ENCODE measurements at regions not wholly inside any gene's neighbourhood (a gene's known extent, or its start where the extent isn't known, plus 50 kb on each side); places are given as distances from the start of the nearest gene placed in this dataset.

- intact Hi-C loops (cut with micrococcal nuclease), result loop anchor here (1.0 kb wide), 1 partner anchor 386 kb away; no protein-coding TSS in a partner anchor
Measured at GRCh38 chr14:95608637-95609235, 73.9 kb downstream of the GLRX5 start.

More at GRCh38 chr14:95608637-95609235, 73.9 kb downstream of the GLRX5 start:
- Histone ChIP-seq H2AK5ac (ENCODE audit: low read depth, low read length) (no peak overlapping the region), H3K14ac (replicated peaks; ENCODE audit: low read depth, low read length) (no peak overlapping the region), H2AK9ac (replicated peaks; ENCODE audit: low read depth, low read length, poor library complexity) (no peak overlapping the region), H3K56ac (ENCODE audit: extremely low read depth, insufficient read depth, low read length) (no peak overlapping the region), H3K4me2 (ENCODE audit: low read depth, low read length) (no peak overlapping the region), H2BK15ac (ENCODE audit: low read depth, low read length) (no peak overlapping the region), H3K27me3 (ENCODE audit: control insufficient read depth, insufficient read depth, low read length) (peaks cover 3% of the 10 kb centered on the region), H2BK5ac (ENCODE audit: low read depth, low read length, poor library complexity, severe bottlenecking) (no peak overlapping the region), H4K20me1 (ENCODE audit: insufficient read depth, low read length) (no peaks in the 10 kb centered on the region), H2BK120ac (ENCODE audit: low read depth, low read length) (no peak overlapping the region), H4K8ac (ENCODE audit: low read depth in 2 of 2, low read length in 2 of 2) (no peak overlapping the region), H3K9me3 (ENCODE audit: control insufficient read depth, insufficient read depth, low read length) (no peaks in the 10 kb centered on the region), H3K18ac (ENCODE audit: low read depth, low read length) (no peak overlapping the region), H3K4me1 (ENCODE audit: control insufficient read depth, insufficient read depth, low read length) (no peaks in the 10 kb centered on the region), H2AFZ (replicated peaks; ENCODE audit: low read length, poor library complexity) (no peak overlapping the region), H3K27ac (ENCODE audit: insufficient read depth, low read length) (no peak overlapping the region), H3K4ac (ENCODE audit: low read depth, low read length) (no peak overlapping the region), H4K91ac (ENCODE audit: insufficient read depth, low read depth, low read length) (no peak overlapping the region), H3K9ac (ENCODE audit: low read depth, low read length) (no peak overlapping the region), H3K9me1 (ENCODE audit: insufficient read depth, low read length) (no peaks in the 10 kb centered on the region), H3K23ac (ENCODE audit: low read depth, low read length) (no peak overlapping the region), H3K79me1 (ENCODE audit: low read depth in 1 of 2, low read length in 2 of 2) (no peaks in the 10 kb centered on the region), H4K5ac (ENCODE audit: low read depth, low read length) (no peak overlapping the region), H3K4me3 (ENCODE audit: insufficient read depth, low read depth, low read length) (no peak overlapping the region), H2BK20ac (ENCODE audit: low read depth, low read length) (no peak overlapping the region), H3K36me3 (ENCODE audit: control insufficient read depth, insufficient read depth, low read length) (no peaks in the 10 kb centered on the region)
- POLR2A ChIA-PET (ENCODE audit: unreplicated experiment), result no interaction called here
- no CpG with 5 or more reads among the region's 6 CpGs for WGBS, 2 experiments (ENCODE audit: extremely low coverage in 2 of 2, insufficient read length in 1 of 2)
- CTCF ChIA-PET, result no interaction called here
- dilution Hi-C loops (cut with HindIII; ENCODE audit: low sequenced_read_pairs, unreplicated experiment), result no loop called here
- ATAC-seq (ENCODE audit: low read depth) (no peak), DNase-seq (no peak)
- BruUV-seq (replicated peaks), result no TSS peak
- in situ Hi-C loops (cut with MboI; ENCODE audit: low sequenced_read_pairs), result no loop called here
- TF ChIP-seq BHLHE40 (IDR thresholded peaks at IDR 0.05; ENCODE audit: low read depth, low read length), result no peak
- no peak for TF ChIP-seq RFX5 (IDR thresholded peaks at IDR 0.05; ENCODE audit: low read depth, low read length)
- no peak for TF ChIP-seq ELK1 (IDR thresholded peaks at IDR 0.05; ENCODE audit: borderline replicate concordance, low read depth, low read length)
- TF ChIP-seq RCOR1 (IDR thresholded peaks at IDR 0.05; ENCODE audit: insufficient replicate concordance, low read length), result no peak
- no peak for TF ChIP-seq USF2 (IDR thresholded peaks at IDR 0.05; ENCODE audit: low read depth, low read length)
- no peak for TF ChIP-seq CTCF (conservative IDR thresholded peaks at IDR 0.05; ENCODE audit: low read depth, low read length)
- no peak for TF ChIP-seq RAD21 (IDR thresholded peaks at IDR 0.05; ENCODE audit: low read length)
- TF ChIP-seq SMC3 (IDR thresholded peaks at IDR 0.05; ENCODE audit: low read depth, low read length), result no peak
- no peak for TF ChIP-seq CHD1 (IDR thresholded peaks at IDR 0.05; ENCODE audit: low read depth, low read length)
- no peak for TF ChIP-seq FOS (IDR thresholded peaks at IDR 0.05; ENCODE audit: low read depth, low read length)
- TF ChIP-seq CEBPB (IDR thresholded peaks at IDR 0.05; ENCODE audit: low read depth, low read length), result no peak
- TF ChIP-seq NFE2L2 (IDR thresholded peaks at IDR 0.05; ENCODE audit: low read depth, low read length), result no peak
- no peak for TF ChIP-seq MAFK (IDR thresholded peaks at IDR 0.05; ENCODE audit: low read depth, low read length)
- no peak for TF ChIP-seq MAZ (IDR thresholded peaks at IDR 0.05; ENCODE audit: borderline replicate concordance, low read depth, low read length)
- no peak for TF ChIP-seq MXI1 (IDR thresholded peaks at IDR 0.05; ENCODE audit: borderline replicate concordance, low read depth, low read length)
- no peak for TF ChIP-seq POLR2A (IDR thresholded peaks at IDR 0.05; ENCODE audit: low read depth, low read length)

All from IMR-90 (cell line).